ENCODE measurements at regions not wholly inside any gene's neighbourhood (a gene's known extent, or its start where the extent isn't known, plus 50 kb on each side); places are given as distances from the start of the nearest gene placed in this dataset.
"Not testable (repeated sequence)": the region's sequence is repeated elsewhere in the genome, so short reads cannot be mapped to it uniquely, and the experiment has no call there.

- Histone ChIP-seq H3K9me2 (replicated peaks; ENCODE audit: insufficient read depth, low read length) (no peaks in the 10 kb centered on the region), H3F3A (ENCODE audit: insufficient read depth, low read length) (no peaks in the 10 kb centered on the region), H3K27me3 (replicated peaks; ENCODE audit: insufficient read depth, low read length) (no peaks in the 10 kb centered on the region), H3K9ac (ENCODE audit: low read length) (no peak overlapping the region), H3K27ac (ENCODE audit: low read length) (no peak overlapping the region), H3K4me3 (ENCODE audit: low read length) (no peak overlapping the region), H3K36me3 (replicated peaks; ENCODE audit: insufficient read depth, low read length) (no peaks in the 10 kb centered on the region), H3K4me2 (ENCODE audit: low read depth, low read length) (no peak overlapping the region), H3K4me1 (ENCODE audit: low read length) (no peaks in the 10 kb centered on the region), H3K79me2 (ENCODE audit: low read length) (no peaks in the 10 kb centered on the region), H4K20me1 (ENCODE audit: insufficient read depth, low read length) (no peaks in the 10 kb centered on the region), H3K9me3 (replicated peaks; ENCODE audit: insufficient read depth, low read length) (no peaks in the 10 kb centered on the region), H2AFZ (ENCODE audit: low read length) (no peak overlapping the region)
- no peak for TF ChIP-seq EZH2 (optimal IDR thresholded peaks at IDR 0.05; ENCODE audit: low read depth, low read length)
- no peak for TF ChIP-seq CTCF (IDR thresholded peaks at IDR 0.05; ENCODE audit: low read length)
- no peak for TF ChIP-seq EZH2phosphoT487 (IDR thresholded peaks at IDR 0.05; ENCODE audit: low read length)
- no peak for DNase-seq
Observed at GRCh38 chr2:180238729-180239128, 231.6 kb upstream of the CWC22 start.

DNA sequence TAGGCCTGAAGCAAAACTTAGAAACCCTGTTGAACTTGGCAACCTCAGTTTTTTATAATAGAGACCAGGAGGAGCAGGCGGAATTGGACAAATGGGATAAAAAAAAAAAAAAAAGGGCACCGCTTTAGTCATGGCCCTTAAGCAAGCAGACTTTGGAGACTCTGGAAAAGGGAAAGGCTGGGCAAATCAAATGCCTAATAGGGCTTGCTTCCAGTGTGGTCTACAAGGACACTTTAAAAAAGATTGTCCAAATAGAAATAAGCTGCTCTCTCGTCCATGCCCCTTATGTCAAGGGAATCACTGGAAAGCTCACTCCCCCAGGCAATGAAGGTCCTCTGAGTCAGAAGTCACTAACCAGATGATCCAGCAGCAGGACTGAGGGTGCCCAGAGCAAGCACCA is 229.0 kb upstream of the CWC22 start:
- DNase-seq; H4K20me1 ChIP-seq (ENCODE audit: insufficient read depth, low read length); H2AFZ ChIP-seq (ENCODE audit: low read length); H3K9ac ChIP-seq (ENCODE audit: low read length); H3K36me3 ChIP-seq (replicated peaks; ENCODE audit: insufficient read depth, low read length); H3K4me1 ChIP-seq (ENCODE audit: low read length); H3K79me2 ChIP-seq (ENCODE audit: low read length); H3K9me2 ChIP-seq (replicated peaks; ENCODE audit: insufficient read depth, low read length); H3K27me3 ChIP-seq (replicated peaks; ENCODE audit: insufficient read depth, low read length); H3K9me3 ChIP-seq (replicated peaks; ENCODE audit: insufficient read depth, low read length); H3K27ac ChIP-seq (ENCODE audit: low read length); H3K4me2 ChIP-seq (ENCODE audit: low read depth, low read length); H3F3A ChIP-seq (ENCODE audit: insufficient read depth, low read length); H3K4me3 ChIP-seq (ENCODE audit: low read length): not testable (repeated sequence)

DNA sequence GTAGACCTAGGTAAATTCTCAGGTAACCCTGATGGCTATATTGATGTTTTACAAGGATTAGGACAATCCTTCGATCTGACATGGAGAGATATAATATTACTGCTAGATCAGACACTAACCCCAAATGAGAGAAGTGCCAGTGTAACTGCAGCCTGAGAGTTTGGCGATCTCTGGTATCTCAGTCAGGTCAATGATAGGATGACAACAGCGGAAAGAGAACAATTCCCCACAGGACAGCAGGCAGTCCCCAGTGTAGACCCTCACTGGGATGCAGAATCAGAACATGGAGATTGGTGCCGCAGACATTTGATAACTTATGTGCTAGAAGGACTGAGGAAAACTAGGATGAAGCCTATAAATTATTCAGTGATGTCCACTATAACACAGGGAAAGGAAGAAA is 228.4 kb upstream of the CWC22 start:
- H3K36me3 ChIP-seq (replicated peaks; ENCODE audit: insufficient read depth, low read length); H3K4me3 ChIP-seq (ENCODE audit: low read length); H3K27me3 ChIP-seq (replicated peaks; ENCODE audit: insufficient read depth, low read length); H4K20me1 ChIP-seq (ENCODE audit: insufficient read depth, low read length); H3K9ac ChIP-seq (ENCODE audit: low read length); H3K79me2 ChIP-seq (ENCODE audit: low read length); DNase-seq; H3K4me1 ChIP-seq (ENCODE audit: low read length); H3F3A ChIP-seq (ENCODE audit: insufficient read depth, low read length); H3K4me2 ChIP-seq (ENCODE audit: low read depth, low read length); H2AFZ ChIP-seq (ENCODE audit: low read length); H3K9me2 ChIP-seq (replicated peaks; ENCODE audit: insufficient read depth, low read length); H3K9me3 ChIP-seq (replicated peaks; ENCODE audit: insufficient read depth, low read length); H3K27ac ChIP-seq (ENCODE audit: low read length): not testable (repeated sequence)

DNA sequence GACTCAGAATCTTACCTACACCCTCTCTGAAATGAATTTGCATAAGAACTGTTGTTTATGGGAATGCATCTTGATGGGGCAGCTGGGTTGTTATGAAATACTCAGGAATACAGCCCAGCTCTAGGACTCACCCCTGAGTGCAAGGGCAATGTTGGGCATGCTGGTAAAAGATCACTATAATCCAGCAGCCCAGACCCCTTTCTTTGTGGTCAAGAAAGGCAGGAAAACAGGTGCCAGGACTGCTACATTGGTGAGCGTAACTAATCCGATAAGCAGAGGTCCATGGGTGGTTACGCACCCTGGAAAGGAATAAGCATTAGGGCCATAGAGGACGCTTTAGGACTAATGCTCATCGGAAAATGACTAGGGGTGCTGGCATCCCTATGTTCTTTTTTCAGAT is 227.9 kb upstream of the CWC22 start:
- H3K9ac ChIP-seq (ENCODE audit: low read length); H3K4me1 ChIP-seq (ENCODE audit: low read length); H3K9me3 ChIP-seq (replicated peaks; ENCODE audit: insufficient read depth, low read length); H3K27me3 ChIP-seq (replicated peaks; ENCODE audit: insufficient read depth, low read length); H3K4me2 ChIP-seq (ENCODE audit: low read depth, low read length); H3F3A ChIP-seq (ENCODE audit: insufficient read depth, low read length); H3K27ac ChIP-seq (ENCODE audit: low read length); DNase-seq; H3K79me2 ChIP-seq (ENCODE audit: low read length); H3K36me3 ChIP-seq (replicated peaks; ENCODE audit: insufficient read depth, low read length); H3K4me3 ChIP-seq (ENCODE audit: low read length); H2AFZ ChIP-seq (ENCODE audit: low read length); H4K20me1 ChIP-seq (ENCODE audit: insufficient read depth, low read length); H3K9me2 ChIP-seq (replicated peaks; ENCODE audit: insufficient read depth, low read length): not testable (repeated sequence)

GRCh38 chr2:180231015-180231414 is 223.9 kb upstream of the CWC22 start:
- Histone ChIP-seq H3K9me3 (replicated peaks; ENCODE audit: insufficient read depth, low read length) (no peaks in the 10 kb centered on the region), H4K20me1 (ENCODE audit: insufficient read depth, low read length) (no peaks in the 10 kb centered on the region), H3K79me2 (ENCODE audit: low read length) (no peaks in the 10 kb centered on the region), H3F3A (ENCODE audit: insufficient read depth, low read length) (no peaks in the 10 kb centered on the region), H3K4me3 (ENCODE audit: low read length) (no peak overlapping the region), H3K4me2 (ENCODE audit: low read depth, low read length) (no peak overlapping the region), H3K27me3 (replicated peaks; ENCODE audit: insufficient read depth, low read length) (no peaks in the 10 kb centered on the region), H3K4me1 (ENCODE audit: low read length) (no peaks in the 10 kb centered on the region), H3K9ac (ENCODE audit: low read length) (no peak overlapping the region), H2AFZ (ENCODE audit: low read length) (no peak overlapping the region), H3K9me2 (replicated peaks; ENCODE audit: insufficient read depth, low read length) (no peaks in the 10 kb centered on the region), H3K36me3 (replicated peaks; ENCODE audit: insufficient read depth, low read length) (no peaks in the 10 kb centered on the region), H3K27ac (ENCODE audit: low read length) (no peak overlapping the region)
- TF ChIP-seq EZH2 (optimal IDR thresholded peaks at IDR 0.05; ENCODE audit: low read depth, low read length) (no peak), CTCF (IDR thresholded peaks at IDR 0.05; ENCODE audit: low read length) (no peak), EZH2phosphoT487 (IDR thresholded peaks at IDR 0.05; ENCODE audit: low read length) (no peak)
- no peak for DNase-seq
